Activated T-helper 1 cell treated with anti-CD3 and anti-CD28 coated beads, Interleukin-2, amount 50 U/mL, for 16 hours (primary cell): ENCODE measurements at regions not wholly inside any gene's neighbourhood (a gene's known extent, or its start where the extent isn't known, plus 50 kb on each side); places are given as distances from the start of the nearest gene placed in this dataset.
"Not testable (repeated sequence)": the region's sequence is repeated elsewhere in the genome, so short reads cannot be mapped to it uniquely, and the experiment has no call there.

ENCODE experiments used
- DNase-seq, 2 donors: peaks; one replicate each; pipeline ENCODE4 v3.0.0-alpha.2; 2020; ENCODE audit warnings: low read depth in 1 of 2, low spot score in 1 of 2

DNA sequence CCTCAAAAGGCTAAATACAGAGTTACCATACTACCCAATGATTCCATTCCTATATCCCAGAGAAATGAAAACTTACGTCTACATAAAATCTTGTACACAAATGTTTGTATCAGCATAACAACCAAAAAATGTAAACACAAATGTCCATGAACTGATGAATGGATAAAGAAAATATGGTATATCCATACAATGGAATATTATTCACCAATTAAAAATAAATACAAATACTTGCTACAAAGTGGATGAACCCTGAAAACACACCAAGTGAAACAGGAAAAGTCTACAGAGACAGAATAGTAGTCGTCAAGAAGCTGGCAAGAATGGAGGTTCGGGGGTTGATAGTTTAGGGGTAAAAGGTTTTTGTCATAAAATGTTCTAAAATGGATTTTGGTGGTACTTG is 54.0 kb upstream of the ANKRD28 start:
- no peak for DNase-seq

DNA sequence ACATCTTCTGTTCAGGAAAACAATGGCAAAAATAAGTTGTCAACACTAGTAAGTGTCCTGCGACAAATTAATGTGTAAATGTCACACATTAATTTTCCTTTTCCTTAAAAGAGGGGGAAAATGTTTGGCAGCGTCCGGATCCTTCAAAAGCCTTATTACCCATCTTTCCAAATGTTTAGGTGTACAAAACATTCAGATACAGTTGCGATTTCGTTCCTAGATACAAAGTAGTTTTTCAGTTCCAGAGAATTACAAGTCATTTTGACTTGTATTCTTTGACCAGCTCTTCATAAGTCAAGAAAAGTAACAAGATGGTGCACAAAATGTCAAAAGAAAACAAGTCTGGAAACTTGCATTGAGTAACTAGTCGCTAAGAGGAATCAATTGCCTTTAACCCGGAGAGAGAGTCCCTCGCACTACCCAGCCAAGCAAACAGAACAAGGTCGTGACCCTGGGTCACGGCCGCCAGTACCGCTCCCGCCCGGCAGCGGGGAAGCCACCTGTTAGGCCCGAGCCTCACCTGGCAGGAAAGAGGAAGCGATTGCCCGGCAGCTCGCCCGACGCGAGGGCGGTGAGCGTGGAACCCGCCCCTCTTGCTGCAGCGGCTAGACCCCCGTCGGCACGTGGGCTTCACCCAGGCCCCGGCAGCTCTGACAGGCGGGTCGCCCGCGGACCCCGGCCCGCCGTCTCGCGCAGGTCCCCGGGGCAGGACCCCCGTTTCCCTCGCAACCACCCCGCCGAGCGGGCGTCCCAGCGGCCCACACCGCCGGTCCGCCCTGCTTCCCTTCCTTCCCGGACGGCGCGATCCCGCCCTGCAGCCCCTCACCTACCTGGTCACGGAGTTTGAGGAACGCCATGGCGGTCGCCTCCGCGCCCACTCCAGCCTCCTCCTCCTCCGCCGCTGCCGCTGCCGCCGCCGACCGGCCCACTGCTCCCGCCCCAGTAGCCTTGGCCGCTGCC is 61.0 kb upstream of the ANKRD28 start:
- peak; percentile 28 to 40 for DNase-seq

DNA sequence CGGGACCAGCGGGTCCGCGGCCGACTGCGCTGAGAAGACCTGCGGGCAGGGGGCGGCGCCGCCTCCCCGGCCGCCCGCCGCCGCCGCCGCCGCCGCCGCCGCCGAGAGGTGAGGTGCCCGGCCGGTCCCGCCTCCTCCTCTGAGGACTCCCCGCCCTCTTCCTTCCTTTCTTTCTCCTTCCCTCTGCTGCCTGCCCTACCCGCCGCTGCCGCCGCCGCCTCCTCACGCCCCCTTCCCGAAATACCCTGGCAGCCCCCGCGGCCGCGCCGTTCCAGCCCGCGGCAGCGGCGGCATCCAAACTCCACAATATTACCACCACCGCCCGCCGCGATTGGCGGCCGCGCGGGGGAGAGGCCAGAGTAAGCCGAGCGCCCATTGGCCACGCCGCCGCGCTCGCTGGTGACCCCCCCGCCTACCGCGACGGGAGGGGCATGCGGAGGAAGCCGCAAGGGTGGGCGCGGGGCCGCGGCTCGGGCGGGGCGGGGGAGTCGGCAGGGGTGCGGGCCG is 61.8 kb upstream of the ANKRD28 start:
- peak; percentile 41 to 73 for DNase-seq

DNA sequence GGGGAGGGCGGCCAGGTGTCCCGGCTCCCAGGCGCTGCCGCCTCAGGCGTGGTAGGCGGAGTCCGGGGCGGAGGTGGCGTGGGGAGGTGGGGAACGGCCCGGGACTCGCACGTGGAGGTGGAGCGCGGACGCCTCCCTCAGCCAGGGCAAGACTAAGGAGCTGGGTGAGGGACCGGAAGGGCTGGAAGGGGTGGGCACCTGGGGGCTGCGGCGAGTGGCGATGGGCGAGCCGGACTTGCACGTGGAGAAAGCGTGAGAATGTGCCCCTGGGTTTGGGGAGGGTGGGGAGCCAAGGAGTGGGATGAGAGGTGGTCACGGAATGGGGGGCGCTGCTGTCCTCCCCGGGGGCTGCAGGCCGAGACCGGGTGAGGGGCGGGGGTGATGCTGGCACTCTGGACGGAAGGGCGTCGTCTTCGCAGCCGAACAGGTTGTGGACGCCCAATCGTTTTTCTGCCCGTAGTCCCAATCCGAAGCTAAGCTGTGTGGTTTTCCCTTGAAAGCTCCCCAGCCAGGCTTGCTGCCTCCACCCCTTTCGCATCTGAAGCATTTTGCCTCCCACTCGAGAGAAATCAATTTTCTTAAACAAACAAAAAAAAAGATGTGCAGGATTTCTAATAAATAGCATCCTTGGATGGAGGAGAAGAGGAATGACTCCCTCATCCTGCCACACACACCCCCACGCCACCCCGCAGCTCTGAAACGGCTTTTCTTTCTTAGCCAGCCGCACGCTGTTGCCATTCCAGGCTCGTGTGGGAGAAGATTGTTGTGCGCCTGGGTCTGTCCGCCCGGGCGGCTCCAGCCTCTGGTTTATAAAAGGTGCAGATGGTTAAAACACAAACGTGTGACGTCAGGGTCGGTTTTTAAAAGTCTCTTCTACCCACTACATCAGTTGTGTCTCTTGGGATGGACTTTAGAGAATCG is 62.5 kb upstream of the ANKRD28 start:
- peak in 1 of 2 donors; percentile 10 for DNase-seq

DNA sequence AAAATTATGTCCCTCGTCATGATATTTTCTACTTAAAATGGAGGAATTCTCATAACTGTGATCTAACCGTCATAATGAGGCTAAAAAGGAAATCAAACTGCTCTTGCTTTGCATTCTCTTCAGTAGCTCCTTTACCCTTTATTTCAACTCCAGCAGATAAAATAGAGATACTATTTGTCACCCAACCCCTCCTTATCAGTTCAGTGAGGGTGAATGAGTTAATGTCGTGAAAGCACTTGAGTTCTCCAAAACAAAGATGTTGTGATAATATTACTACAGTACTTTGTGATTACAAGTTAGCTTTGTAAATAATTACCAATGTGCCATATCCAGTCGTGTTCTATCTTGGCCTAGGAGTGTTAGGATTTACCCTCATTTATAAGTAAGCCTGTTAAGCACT is 63.4 kb upstream of the ANKRD28 start:
- DNase-seq: no peak

DNA sequence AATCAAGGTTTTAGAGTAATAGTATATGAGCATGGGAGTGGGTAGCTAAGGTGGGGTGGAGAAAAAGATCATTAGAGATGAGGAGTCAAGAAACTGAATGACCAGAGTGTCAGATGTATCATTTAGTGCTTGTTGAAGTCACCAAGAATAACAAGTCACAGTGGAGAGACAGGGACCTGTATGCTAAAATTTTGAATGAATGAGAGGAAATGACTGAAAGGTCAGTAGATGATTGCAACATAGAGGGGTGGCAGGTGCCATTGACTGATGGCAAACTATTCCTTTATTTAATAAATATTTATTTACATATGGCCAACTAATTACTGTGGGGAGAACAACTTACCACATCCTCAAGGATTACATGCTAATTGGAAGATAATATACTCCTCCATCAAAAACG is 75.0 kb upstream of the ANKRD28 start:
- no peak for DNase-seq

DNA sequence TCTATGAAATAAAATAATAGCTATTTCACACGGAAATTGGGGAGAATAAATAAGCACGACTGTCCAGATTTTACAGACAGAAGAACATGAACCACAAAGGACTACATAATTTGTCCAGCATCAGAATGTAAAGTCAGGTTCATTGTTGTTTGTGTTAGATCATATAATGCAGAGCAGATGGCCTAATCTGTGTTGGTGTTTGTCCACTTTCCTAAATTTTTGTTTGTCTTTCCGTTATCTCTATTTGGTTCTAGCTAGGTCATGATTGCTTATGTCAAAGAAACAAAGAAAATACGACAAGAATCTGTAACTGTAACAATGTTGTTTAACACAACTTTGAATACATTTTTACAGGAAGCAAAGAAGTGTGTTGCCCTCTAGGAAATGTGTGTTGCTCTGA is 75.6 kb upstream of the ANKRD28 start:
- DNase-seq: no peak

DNA sequence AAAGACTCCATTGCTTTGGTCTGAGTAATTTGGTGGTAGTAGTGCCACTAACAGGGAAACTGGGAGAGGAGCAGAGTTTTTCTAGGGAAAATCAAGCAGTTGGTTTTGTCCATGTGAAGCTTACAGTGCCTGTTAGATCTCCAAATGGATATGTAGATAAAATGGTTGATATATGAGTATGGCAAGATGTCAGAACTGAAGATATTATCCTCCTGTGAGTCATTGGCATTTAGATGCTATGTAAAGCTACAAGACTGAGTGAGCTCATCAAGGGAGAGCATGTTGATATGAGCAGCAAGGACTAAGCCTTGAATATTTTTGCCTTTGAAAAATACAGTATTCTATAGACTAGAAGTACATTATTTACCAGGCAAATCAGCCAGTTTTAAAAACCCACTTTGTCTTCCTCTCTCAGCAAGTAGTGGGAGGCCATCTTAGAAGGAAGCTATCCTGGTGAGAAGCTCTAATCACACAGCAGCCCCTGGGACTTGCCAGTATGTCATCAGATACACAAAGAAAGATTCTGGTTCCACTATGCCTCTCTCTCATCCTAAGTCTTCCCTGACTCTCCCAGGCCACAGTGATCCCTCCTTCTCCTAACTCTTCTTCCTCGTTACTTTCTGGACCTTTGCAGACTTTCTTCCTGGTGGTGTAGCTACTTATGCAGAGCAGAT is 77.4 kb upstream of the ANKRD28 start:
- no peak for DNase-seq

DNA sequence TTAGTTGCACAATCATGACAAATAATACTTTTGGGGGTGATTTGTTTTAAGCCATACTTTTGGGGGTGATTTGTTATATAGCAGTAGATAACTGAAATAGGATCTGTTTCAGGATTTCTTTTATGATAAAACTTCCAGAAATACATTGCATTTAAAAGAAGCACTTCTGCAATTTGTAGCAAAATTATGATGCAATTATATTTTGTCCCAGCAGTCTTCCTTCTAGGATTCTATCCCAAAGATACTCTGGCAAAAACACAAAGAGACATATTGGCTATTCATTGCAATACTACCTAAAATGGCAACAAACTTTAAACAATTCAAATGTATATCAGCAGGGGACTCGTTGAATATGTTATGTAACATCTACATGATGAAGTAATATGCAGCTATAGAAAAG is 78.9 kb upstream of the ANKRD28 start:
- no peak for DNase-seq

DNA sequence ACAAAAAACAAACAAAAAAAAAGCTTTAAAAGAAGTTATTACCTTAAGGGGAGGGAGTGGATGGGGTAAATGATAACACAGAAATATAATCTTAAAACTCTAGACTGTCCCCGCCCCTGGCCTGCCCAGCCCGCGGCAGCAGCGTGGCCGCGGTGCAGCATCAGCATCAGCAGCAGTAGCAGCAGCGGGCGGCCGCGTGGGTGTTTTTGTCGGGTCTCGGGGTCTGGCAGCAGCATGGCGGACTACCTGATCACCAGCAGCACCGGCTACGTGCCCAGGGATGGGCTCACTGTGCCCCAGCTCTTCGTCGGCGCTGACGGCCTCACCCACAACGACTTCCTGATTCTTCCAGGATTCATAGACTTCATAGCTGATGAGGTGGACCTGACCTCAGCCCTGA is 80.0 kb upstream of the ANKRD28 start:
- no peak for DNase-seq

DNA sequence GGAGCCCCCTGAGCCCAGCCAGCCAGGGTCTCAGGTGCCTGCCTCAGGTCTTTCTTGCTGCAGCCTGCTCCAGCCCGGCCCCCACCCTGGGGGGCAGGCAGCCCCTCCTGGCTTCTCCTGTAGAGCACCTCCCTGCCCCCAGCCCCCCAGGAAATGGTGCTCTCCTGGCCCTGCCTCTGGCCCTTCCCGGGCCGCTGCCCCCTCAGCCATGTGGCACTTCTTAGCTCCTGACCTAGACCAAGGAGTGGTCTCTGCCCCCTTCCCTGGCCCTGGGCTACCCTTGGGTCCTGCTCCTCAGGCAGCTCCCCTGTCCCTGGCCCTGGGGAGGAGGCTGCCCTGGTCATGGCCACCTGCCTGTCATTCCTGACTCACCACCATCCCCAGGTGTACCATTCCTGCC is 82.0 kb upstream of the ANKRD28 start:
- DNase-seq: not testable (repeated sequence)

DNA sequence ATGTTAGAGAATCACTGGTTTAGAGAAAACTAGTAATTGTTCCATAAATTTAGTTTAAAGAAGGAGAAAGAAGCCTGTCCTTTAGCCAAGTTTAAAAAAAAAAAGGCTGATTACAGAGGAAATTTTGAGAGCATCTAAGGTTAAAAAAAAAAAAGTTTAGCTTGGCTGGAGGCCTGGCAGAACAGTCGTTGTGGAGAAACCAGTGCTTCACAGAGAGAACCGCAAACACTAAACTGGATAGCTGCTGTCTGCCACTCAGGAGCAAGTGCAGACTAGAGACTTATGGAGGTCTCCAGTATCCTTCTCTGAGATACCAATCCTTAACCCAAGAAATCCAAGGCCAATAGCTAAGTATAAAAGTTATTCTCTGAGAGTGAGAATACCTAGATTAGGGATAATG is 84.8 kb upstream of the ANKRD28 start:
- no peak for DNase-seq

DNA sequence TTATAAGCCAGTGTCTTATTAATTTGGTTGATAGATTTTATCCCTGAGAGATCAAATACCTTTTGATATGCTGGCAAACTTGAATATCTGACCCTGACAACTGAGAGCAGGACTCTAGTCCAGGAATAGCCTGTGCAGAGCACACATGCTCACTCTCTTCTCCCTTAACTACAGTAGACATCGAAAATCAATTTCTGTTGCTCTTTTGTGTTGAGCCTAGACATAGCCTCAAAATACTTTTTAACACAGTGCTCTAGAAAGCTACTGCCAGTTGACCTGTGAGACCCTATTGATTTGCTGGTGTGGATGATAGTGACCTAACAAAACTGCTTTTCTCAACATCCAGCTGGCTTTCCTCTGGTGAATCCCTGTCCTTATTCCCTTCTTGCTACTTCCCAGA is 86.4 kb upstream of the ANKRD28 start:
- no peak for DNase-seq

DNA sequence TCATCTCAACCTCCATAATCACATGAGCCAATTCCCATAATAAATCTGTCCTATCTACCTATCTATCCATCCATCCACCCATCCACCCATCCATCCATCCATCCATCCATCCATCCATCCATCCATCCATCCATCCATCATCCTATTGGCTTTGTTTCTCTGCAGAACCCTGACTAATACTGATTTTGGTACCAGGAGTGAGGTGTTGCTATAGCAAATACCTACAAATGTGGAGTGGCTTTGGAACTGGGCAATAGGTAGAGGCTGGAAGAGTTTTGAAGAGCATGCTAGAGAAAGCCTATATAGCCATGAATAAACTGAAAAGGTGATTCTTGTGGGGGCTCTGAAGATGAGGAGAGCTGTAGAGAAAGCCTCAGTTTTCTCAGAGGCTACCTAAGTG is 88.7 kb upstream of the ANKRD28 start:
- no peak for DNase-seq

DNA sequence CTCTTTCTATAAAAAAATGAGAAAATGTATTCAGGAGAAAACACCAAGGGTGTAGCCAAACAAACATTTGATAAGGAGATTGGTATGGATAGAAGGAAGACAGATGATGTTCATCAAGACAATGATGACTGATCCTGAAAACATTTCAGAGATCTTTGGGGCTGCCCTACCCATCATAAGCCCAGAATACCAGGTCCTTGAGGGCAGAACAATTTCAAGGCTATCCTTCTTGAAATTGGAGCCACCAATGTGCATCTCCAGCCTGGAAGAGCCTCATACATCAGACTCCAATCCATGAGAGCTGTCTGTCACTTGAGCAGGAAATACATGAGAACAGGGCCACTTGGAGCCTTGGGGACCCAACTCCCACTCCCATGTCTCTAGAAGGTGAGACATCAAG is 89.5 kb upstream of the ANKRD28 start:
- DNase-seq: no peak

DNA sequence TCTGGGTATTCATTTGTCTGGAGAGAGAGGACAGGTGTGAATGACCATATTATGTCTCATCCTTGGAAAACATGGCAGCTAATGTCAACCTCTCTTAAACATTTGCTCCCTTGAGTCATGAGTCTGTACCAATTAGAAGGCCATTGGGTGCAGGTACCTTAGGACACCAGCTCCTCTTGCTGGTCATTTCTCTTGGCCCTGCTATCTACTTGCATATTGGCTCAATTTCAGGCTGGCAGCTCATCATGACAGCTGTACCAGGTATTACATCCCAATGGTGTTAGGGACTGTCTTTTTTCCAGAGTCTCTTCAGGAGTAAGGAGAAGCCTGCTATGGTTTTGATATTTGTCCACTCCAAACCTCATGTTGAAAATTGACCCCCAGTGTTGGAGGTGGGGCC is 92.2 kb upstream of the ANKRD28 start:
- no peak for DNase-seq

DNA sequence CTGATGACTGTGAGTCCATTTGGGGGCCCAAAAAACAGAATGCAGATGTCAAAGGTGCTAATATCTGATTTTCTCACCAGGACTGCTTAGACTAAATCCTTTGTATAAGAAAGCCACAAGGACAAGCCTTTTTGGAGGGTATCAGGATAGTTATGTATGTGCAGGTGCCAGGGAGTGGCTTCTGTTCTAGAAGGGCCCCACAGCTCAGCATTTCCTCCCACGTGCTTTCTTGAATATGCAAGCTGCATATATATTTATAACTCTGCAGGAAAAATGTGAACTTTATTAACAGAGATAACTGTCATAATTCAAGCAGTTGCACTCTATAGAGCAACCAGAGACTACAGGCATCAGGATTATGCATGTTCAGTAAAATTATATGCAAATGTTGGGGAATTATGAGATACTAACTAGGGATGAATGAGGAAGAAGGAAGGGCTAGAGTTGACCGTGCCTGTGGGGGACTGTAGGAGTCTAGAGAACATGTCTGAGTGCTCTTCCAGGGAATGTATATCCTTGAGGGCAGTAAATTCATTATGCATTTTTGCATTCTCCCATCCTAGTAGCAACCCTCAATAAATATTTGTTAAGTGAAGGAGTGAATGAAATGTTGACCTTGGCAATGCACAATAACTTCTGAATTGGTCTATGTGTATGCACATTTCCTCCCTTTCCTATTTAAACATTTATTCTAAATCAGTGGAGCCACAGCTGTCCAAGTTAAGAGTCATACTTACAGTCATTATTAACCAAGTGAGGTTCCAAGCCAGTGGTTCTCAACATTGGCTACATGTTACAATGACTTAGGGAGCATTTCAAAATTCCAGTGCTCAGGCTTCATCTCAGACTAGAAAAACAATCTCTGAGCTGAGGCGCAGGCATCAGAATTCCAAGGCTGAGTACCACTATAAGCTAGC is 94.8 kb upstream of the ANKRD28 start:
- no peak for DNase-seq

DNA sequence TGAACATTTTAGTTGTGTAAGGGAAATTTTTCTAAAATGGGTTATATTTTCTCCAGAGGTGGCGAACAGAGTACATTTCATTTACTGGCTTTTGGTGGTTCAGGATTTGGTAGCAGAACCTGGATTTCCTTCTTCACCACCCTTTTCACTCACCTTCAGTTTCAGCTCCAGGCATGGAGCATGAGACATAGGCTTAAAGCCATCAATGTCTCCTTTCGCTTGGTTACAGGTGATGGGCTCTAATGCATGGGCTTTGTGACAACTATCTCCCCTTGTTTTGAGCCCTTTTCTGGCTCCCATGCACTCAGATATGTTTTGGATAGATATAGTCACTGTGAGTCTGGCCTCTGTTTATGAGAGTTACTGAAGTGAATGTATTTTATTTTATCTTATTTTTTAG is 96.6 kb upstream of the ANKRD28 start:
- DNase-seq: no peak

DNA sequence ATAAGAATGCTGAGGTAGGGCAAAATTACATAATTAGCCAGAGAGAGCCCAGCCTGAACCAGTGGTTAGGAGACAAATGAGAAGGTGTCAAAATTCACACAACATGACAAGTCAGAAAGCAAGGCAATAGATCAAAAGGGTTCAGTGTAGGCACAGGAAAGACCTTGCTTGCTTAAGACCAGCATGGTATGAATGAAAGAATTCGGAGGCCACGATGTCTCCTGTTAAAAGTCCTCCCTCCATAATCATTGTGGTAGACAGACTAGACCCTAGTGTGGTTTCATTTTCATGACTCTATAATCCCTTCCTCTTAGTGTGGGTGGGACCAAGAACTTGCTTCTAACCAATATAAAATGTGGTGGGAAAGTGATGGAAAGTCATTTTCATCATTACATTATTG is 98.7 kb upstream of the ANKRD28 start:
- no peak for DNase-seq

DNA sequence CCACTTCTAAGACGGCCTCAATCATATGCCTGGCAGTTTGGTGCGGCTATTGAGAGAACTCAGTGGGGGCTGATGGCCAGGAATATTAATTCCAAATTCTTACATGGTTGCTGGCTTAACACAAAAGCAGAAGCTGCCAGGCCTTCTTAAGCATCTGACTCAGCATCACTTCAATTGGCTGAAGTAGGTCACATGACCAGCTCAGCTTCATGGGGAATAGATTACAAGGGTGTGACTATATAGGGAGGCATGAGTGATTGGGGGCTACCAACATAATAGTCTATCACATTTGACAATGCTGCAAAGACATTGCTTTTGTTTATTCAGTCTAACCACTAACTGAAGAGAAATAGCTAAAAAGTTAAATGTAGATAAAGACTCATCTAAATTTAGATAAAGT is 101.6 kb upstream of the ANKRD28 start:
- no peak for DNase-seq
